ENCODE measurements at regions not wholly inside any gene's neighbourhood (a gene's known extent, or its start where the extent isn't known, plus 50 kb on each side); places are given as distances from the start of the nearest gene placed in this dataset.

- TF ChIP-seq, protein P1, sequence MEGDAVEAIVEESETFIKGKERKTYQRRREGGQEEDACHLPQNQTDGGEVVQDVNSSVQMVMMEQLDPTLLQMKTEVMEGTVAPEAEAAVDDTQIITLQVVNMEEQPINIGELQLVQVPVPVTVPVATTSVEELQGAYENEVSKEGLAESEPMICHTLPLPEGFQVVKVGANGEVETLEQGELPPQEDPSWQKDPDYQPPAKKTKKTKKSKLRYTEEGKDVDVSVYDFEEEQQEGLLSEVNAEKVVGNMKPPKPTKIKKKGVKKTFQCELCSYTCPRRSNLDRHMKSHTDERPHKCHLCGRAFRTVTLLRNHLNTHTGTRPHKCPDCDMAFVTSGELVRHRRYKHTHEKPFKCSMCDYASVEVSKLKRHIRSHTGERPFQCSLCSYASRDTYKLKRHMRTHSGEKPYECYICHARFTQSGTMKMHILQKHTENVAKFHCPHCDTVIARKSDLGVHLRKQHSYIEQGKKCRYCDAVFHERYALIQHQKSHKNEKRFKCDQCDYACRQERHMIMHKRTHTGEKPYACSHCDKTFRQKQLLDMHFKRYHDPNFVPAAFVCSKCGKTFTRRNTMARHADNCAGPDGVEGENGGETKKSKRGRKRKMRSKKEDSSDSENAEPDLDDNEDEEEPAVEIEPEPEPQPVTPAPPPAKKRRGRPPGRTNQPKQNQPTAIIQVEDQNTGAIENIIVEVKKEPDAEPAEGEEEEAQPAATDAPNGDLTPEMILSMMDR (IDR thresholded peaks at IDR 0.05): no peak
- no peak for TF ChIP-seq POLR2A (IDR thresholded peaks at IDR 0.05)
Measured at GRCh38 chr17:45653616-45654015, 130.5 kb upstream of the CRHR1 start.

All from thyroid gland (tissue), 4 donors.